H9 (cell line): ENCODE measurements at regions not wholly inside any gene's neighbourhood (a gene's known extent, or its start where the extent isn't known, plus 50 kb on each side); places are given as distances from the start of the nearest gene placed in this dataset.

Experiments
- DNase-seq: peaks from one replicate; pipeline ENCODE4 v3.0.0-alpha.2; 2017
- H2AFZ ChIP-seq: one replicate; pipeline ENCODE4 v1.6.1; 2013; ENCODE audit warnings: mild to moderate bottlenecking, low read length, control low read depth, moderate library complexity
- H2AK5ac ChIP-seq: 2 replicates; pipeline ENCODE4 v1.6.1; 2013; ENCODE audit warnings: low read length, control low read depth, mixed read lengths; ENCODE audit not compliant: insufficient read length
- H2BK120ac ChIP-seq: one replicate; pipeline ENCODE4 v1.6.1; 2013; ENCODE audit warnings: low read depth, mild to moderate bottlenecking, low read length, control low read depth, inconsistent platforms; ENCODE audit not compliant: poor library complexity, severe bottlenecking
- H2BK12ac ChIP-seq: 2 replicates; pipeline ENCODE4 v1.6.1; 2013; ENCODE audit warnings: low read length, control low read depth, mixed read lengths, low read depth; ENCODE audit not compliant: insufficient read length
- H2BK15ac ChIP-seq: 2 replicates; pipeline ENCODE4 v1.6.1; 2013; ENCODE audit warnings: low read depth, low read length, control low read depth
- H2BK20ac ChIP-seq: one replicate; pipeline ENCODE4 v1.6.1; 2013; ENCODE audit warnings: low read depth, mild to moderate bottlenecking, low read length, control low read depth, inconsistent platforms; ENCODE audit not compliant: poor library complexity, severe bottlenecking
- H2BK5ac ChIP-seq: 2 replicates; pipeline ENCODE4 v1.6.1; 2013; ENCODE audit warnings: low read length, control low read depth, mixed read lengths; ENCODE audit not compliant: insufficient read length
- H3K14ac ChIP-seq: 2 replicates; pipeline ENCODE4 v1.6.1; 2013; ENCODE audit warnings: low read length, control low read depth; ENCODE audit not compliant: insufficient read depth
- H3K18ac ChIP-seq: 2 replicates; pipeline ENCODE4 v1.6.1; 2013; ENCODE audit warnings: low read depth, mild to moderate bottlenecking, mixed read lengths, low read length, control low read depth; ENCODE audit not compliant: insufficient read length
- H3K23ac ChIP-seq: 2 replicates; pipeline ENCODE4 v1.6.1; 2013; ENCODE audit warnings: low read length, control low read depth, mixed read lengths, low read depth; ENCODE audit not compliant: insufficient read length
- H3K23me2 ChIP-seq: 2 replicates; pipeline ENCODE4 v1.6.1; 2013; ENCODE audit warnings: low read depth, mild to moderate bottlenecking, mixed read lengths, low read length, control low read depth; ENCODE audit not compliant: insufficient read length, poor library complexity, severe bottlenecking
- H3K27ac ChIP-seq: 2 replicates; pipeline ENCODE4 v1.5.1; 2013; ENCODE audit warnings: low read length, control low read depth, mixed read lengths, low read depth; ENCODE audit not compliant: insufficient read length
- H3K27me3 ChIP-seq: 2 replicates; pipeline ENCODE4 v1.6.1; 2013; ENCODE audit warnings: low read length, control low read depth, inconsistent platforms; ENCODE audit not compliant: insufficient read depth
- H3K4ac ChIP-seq: 2 replicates; pipeline ENCODE4 v1.6.1; 2013; ENCODE audit warnings: low read depth, mild to moderate bottlenecking, control low read depth, inconsistent platforms, low read length, moderate library complexity
- H3K4me1 ChIP-seq: 2 replicates; pipeline ENCODE4 v1.6.1; 2013; ENCODE audit warnings: low read length, control low read depth, inconsistent platforms; ENCODE audit not compliant: insufficient read depth
- H3K4me2 ChIP-seq: 2 replicates; pipeline ENCODE4 v1.6.1; 2013; ENCODE audit warnings: low read length, control low read depth, mixed read lengths; ENCODE audit not compliant: insufficient read length, insufficient read depth
- H3K56ac ChIP-seq: 2 replicates; pipeline ENCODE4 v1.6.1; 2013; ENCODE audit warnings: low read depth, mild to moderate bottlenecking, mixed read lengths, low read length, control low read depth; ENCODE audit not compliant: insufficient read length
- H3K79me1 ChIP-seq: 2 replicates; pipeline ENCODE4 v1.6.1; 2013; ENCODE audit warnings: low read depth, mild to moderate bottlenecking, moderate library complexity, low read length, control low read depth, inconsistent platforms; ENCODE audit not compliant: insufficient read depth, poor library complexity, severe bottlenecking
- H3K79me2 ChIP-seq: 2 replicates; pipeline ENCODE4 v1.6.1; 2013; ENCODE audit warnings: low read length, control low read depth, inconsistent platforms; ENCODE audit not compliant: insufficient read depth
- H3K9ac ChIP-seq: 2 replicates; pipeline ENCODE4 v1.6.1; 2013; ENCODE audit warnings: low read length, control low read depth, mixed read lengths; ENCODE audit not compliant: insufficient read length; ENCODE audit errors: extremely low read depth
- H3K9me3 ChIP-seq: one replicate; pipeline ENCODE4 v1.6.1; 2013; ENCODE audit warnings: low read depth, low read length, inconsistent platforms; ENCODE audit not compliant: control insufficient read depth
- H3T11ph ChIP-seq: one replicate; pipeline ENCODE4 v1.6.1; 2013; ENCODE audit warnings: mild to moderate bottlenecking, low read length, control low read depth, inconsistent platforms
- H4K20me1 ChIP-seq: one replicate; pipeline ENCODE4 v1.6.1; 2013; ENCODE audit not compliant: control insufficient read depth, insufficient read length, insufficient read depth
- H4K5ac ChIP-seq: 2 replicates; pipeline ENCODE4 v1.6.1; 2013; ENCODE audit warnings: low read depth, mild to moderate bottlenecking, mixed read lengths, low read length, control low read depth; ENCODE audit not compliant: insufficient read length
- H4K8ac ChIP-seq: replicated peaks from 2 replicates; pipeline ENCODE4 v1.6.1; 2013; ENCODE audit warnings: low read length, control low read depth, mixed read lengths, low read depth; ENCODE audit not compliant: insufficient read length
- H4K91ac ChIP-seq: 2 replicates; pipeline ENCODE4 v1.6.1; 2013; ENCODE audit warnings: low read depth, mild to moderate bottlenecking, moderate library complexity, mixed read lengths, low read length, control low read depth; ENCODE audit not compliant: insufficient read length
- H3K27ac Mint-ChIP-seq, 3 experiments: 2 replicates in 2 of 3; 3 replicates in 1 of 3; pipeline ENCODE4 v1.8.0; 2020 to 2021; ENCODE audit warnings: mixed read lengths in 3 of 3, mild to moderate bottlenecking in 1 of 3, moderate library complexity in 1 of 3
- H3K27me3 Mint-ChIP-seq: 2 replicates; pipeline ENCODE4 v1.8.0; 2021; ENCODE audit warnings: low read depth, mild to moderate bottlenecking, moderate library complexity, mixed read lengths
- H3K36me3 Mint-ChIP-seq, 3 experiments: 2 replicates in 2 of 3; 3 replicates in 1 of 3; pipeline ENCODE4 v1.8.0; 2020 to 2021; ENCODE audit warnings: low read depth in 3 of 3, mixed read lengths in 3 of 3; ENCODE audit not compliant: insufficient read depth in 1 of 3
- H3K4me1 Mint-ChIP-seq, 2 experiments: 2 replicates each; pipeline ENCODE4 v1.8.0; 2020; ENCODE audit warnings: mixed read lengths in 2 of 2
- H3K4me3 Mint-ChIP-seq, 2 experiments: 2 replicates in 1 of 2; 3 replicates in 1 of 2; pipeline ENCODE4 v1.8.0; 2020 to 2021; ENCODE audit warnings: mild to moderate bottlenecking in 2 of 2, mixed read lengths in 2 of 2, moderate library complexity in 1 of 2
- H3K9me3 Mint-ChIP-seq, 2 experiments: 2 replicates in 1 of 2; 3 replicates in 1 of 2; pipeline ENCODE4 v1.8.0; 2020; ENCODE audit warnings: mild to moderate bottlenecking in 2 of 2, mixed read lengths in 2 of 2, moderate library complexity in 1 of 2
- WGBS: extraction: QIAGEN DNeasy Blood & Tissue Kit; methylation state at CpG from one replicate; pipeline ENCODE4 v1.1.7; 2013; ENCODE audit warnings: missing lambda C conversion rate, low lambda C conversion rate, mixed read lengths; ENCODE audit not compliant: insufficient read length; ENCODE audit errors: extremely low coverage; 5-methylcytosine and 5-hydroxymethylcytosine counted together
- TF ChIP-seq, protein P1 (sequence below): fragments of 200-600 bp; sonication (generic); conservative IDR thresholded peaks from 3 replicates; pipeline ENCODE4 v1.8.0; 2021; ENCODE audit warnings: antibody characterized with exemption, mild to moderate bottlenecking

DNA sequence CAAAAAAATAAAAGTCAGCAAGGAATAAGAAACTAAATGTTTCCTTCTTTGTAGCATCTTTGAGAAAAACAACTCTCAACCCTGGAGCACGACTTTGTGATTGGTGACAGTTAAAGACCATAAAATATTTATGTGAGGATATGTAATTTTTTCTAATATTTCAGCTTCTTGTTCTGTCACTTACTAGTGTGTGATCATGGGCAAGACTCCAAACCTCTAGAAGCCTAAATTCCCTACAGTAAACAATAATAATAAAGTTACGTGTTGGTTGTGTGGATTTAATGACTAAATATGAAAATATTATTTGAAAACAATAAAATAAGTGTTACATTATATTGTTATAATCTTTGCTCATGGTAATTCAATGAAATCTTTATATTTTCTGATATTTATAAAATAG, 735.6 kb upstream of the MARCKS start:
- no peaks in the 10 kb centered on the region for H4K20me1 ChIP-seq
- no peaks in the 10 kb centered on the region for H3K27me3 ChIP-seq
- Mint-ChIP-seq H3K9me3 (peaks cover 0 to 4% of the 10 kb centered on the region in 2 experiments; a peak in 2 of 5 replicates), H3K27me3 (no peaks in the 10 kb centered on the region), H3K4me3 (no peak overlapping the region), H3K4me1 (peaks cover 4% of the 10 kb centered on the region in 2 experiments; a peak in 3 of 4 replicates), H3K36me3 (0 out of 7 replicates have a peak, but pooled peaks cover 0 to 5% (median 0%) of the 10 kb centered on the region in 3 experiments), H3K27ac (no peak overlapping the region)
- no peak overlapping the region for H3K56ac ChIP-seq
- TF ChIP-seq, protein P1, sequence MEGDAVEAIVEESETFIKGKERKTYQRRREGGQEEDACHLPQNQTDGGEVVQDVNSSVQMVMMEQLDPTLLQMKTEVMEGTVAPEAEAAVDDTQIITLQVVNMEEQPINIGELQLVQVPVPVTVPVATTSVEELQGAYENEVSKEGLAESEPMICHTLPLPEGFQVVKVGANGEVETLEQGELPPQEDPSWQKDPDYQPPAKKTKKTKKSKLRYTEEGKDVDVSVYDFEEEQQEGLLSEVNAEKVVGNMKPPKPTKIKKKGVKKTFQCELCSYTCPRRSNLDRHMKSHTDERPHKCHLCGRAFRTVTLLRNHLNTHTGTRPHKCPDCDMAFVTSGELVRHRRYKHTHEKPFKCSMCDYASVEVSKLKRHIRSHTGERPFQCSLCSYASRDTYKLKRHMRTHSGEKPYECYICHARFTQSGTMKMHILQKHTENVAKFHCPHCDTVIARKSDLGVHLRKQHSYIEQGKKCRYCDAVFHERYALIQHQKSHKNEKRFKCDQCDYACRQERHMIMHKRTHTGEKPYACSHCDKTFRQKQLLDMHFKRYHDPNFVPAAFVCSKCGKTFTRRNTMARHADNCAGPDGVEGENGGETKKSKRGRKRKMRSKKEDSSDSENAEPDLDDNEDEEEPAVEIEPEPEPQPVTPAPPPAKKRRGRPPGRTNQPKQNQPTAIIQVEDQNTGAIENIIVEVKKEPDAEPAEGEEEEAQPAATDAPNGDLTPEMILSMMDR = no peak
- no peak overlapping the region for H3K27ac ChIP-seq
- no peak overlapping the region for H3K18ac ChIP-seq
- no peaks in the 10 kb centered on the region for H3K79me1 ChIP-seq
- H3K9me3 ChIP-seq = no peaks in the 10 kb centered on the region
- H3K14ac ChIP-seq = no peak overlapping the region
- H3K23ac ChIP-seq = no peak overlapping the region
- H2AK5ac ChIP-seq = no peak overlapping the region
- no peak overlapping the region for H3T11ph ChIP-seq
- H2BK20ac ChIP-seq = no peak overlapping the region
- H3K9ac ChIP-seq = no peak overlapping the region
- H3K79me2 ChIP-seq = no peaks in the 10 kb centered on the region
- DNase-seq = no peak
- H2BK5ac ChIP-seq = no peak overlapping the region
- H2BK15ac ChIP-seq = no peak overlapping the region
- no CpG with 5 or more reads among the region's 2 CpGs for WGBS
- H4K5ac ChIP-seq = no peak overlapping the region
- no peaks in the 10 kb centered on the region for H3K4me1 ChIP-seq
- no peak overlapping the region for H2BK12ac ChIP-seq
- H3K4me2 ChIP-seq = no peak overlapping the region
- H4K91ac ChIP-seq = no peak overlapping the region
- no peaks in the 10 kb centered on the region for H3K23me2 ChIP-seq
- H2BK120ac ChIP-seq = no peak overlapping the region
- no peak overlapping the region for H2AFZ ChIP-seq
- no peak overlapping the region for H3K4ac ChIP-seq
- no peak overlapping the region for H4K8ac ChIP-seq
